SK-N-SH treated with all-trans-retinoic acid at 6 μM for 48 hours (cell line): ENCODE measurements at regions not wholly inside any gene's neighbourhood (a gene's known extent, or its start where the extent isn't known, plus 50 kb on each side); places are given as distances from the start of the nearest gene placed in this dataset.

Experiments
- ATAC-seq: fragments of 200-7000 bp; cut with Tn5 transposase; 3 replicates; pipeline ENCODE4 v1.9.1; 2020; ENCODE audit warnings: mild to moderate bottlenecking, moderate library complexity
- ARNTL ChIP-seq: fragments of 450-650 bp; formaldehyde crosslinking; IDR thresholded peaks from 2 replicates; pipeline ENCODE4 v1.5.0; 2020; ENCODE audit warnings: low read depth, mild to moderate bottlenecking, moderate library complexity, borderline replicate concordance
- BACH2 ChIP-seq: fragments of 250-450 bp; sonication (Bioruptor Pico); IDR thresholded peaks from 2 replicates; pipeline ENCODE4 v1.9.0; 2021; ENCODE audit warnings: mild to moderate bottlenecking, borderline replicate concordance
- CREB5 ChIP-seq: fragments of 250-450 bp; sonication (Bioruptor Pico); IDR thresholded peaks from 2 replicates; pipeline ENCODE4 v1.5.1; 2020; ENCODE audit warnings: low read depth, mild to moderate bottlenecking, moderate library complexity
- CSDC2 ChIP-seq: fragments of 250-450 bp; sonication (Bioruptor Pico); IDR thresholded peaks from 2 replicates; pipeline ENCODE4 v1.5.0; 2020; ENCODE audit warnings: mild to moderate bottlenecking, moderate library complexity
- CSRNP3 ChIP-seq: fragments of 250-450 bp; sonication (Bioruptor Pico); IDR thresholded peaks from 2 replicates; pipeline ENCODE4 v1.5.1; 2021; ENCODE audit warnings: mild to moderate bottlenecking, moderate library complexity
- ESRRG ChIP-seq: fragments of 250-450 bp; sonication (Bioruptor Pico); IDR thresholded peaks from 2 replicates; pipeline ENCODE4 v1.6.1; 2021; ENCODE audit warnings: mild to moderate bottlenecking
- GLIS3 ChIP-seq: fragments of 250-450 bp; sonication (Bioruptor Pico); IDR thresholded peaks from 2 replicates; pipeline ENCODE4 v1.5.0; 2020; ENCODE audit warnings: mild to moderate bottlenecking, moderate library complexity
- ISL1 ChIP-seq: fragments of 250-450 bp; sonication (Bioruptor Pico); IDR thresholded peaks from 2 replicates; pipeline ENCODE4 v2.1.2; 2022; ENCODE audit warnings: mild to moderate bottlenecking, moderate library complexity
- OSR1 ChIP-seq: fragments of 250-450 bp; sonication (Bioruptor Pico); IDR thresholded peaks from 2 replicates; pipeline ENCODE4 v1.8.0; 2022; ENCODE audit warnings: moderate library complexity, mild to moderate bottlenecking, inconsistent platforms
- PATZ1 ChIP-seq: fragments of 250-450 bp; sonication (Bioruptor Pico); IDR thresholded peaks from 2 replicates; pipeline ENCODE4 v1.8.0; 2020; ENCODE audit warnings: mild to moderate bottlenecking, moderate library complexity, borderline replicate concordance
- POU6F1 ChIP-seq: fragments of 250-450 bp; sonication (Bioruptor Pico); IDR thresholded peaks from 2 replicates; pipeline ENCODE4 v1.8.0; 2021; ENCODE audit warnings: low read depth, mild to moderate bottlenecking, moderate library complexity, borderline replicate concordance
- SNAI2 ChIP-seq: fragments of 250-450 bp; sonication (Bioruptor Pico); IDR thresholded peaks from 2 replicates; pipeline ENCODE4 v1.5.0; 2020; ENCODE audit warnings: mild to moderate bottlenecking, moderate library complexity
- TCF4 ChIP-seq: fragments of 250-450 bp; sonication (Bioruptor Pico); IDR thresholded peaks from 2 replicates; pipeline ENCODE4 v1.8.0; 2021; ENCODE audit warnings: mild to moderate bottlenecking, moderate library complexity, borderline replicate concordance
- TSHZ2 ChIP-seq: fragments of 250-450 bp; sonication (Bioruptor Pico); IDR thresholded peaks from 2 replicates; pipeline ENCODE4 v1.5.0; 2020; ENCODE audit warnings: mild to moderate bottlenecking, moderate library complexity
- ZC3H10 ChIP-seq: fragments of 250-450 bp; sonication (Bioruptor Pico); IDR thresholded peaks from 2 replicates; pipeline ENCODE4 v1.5.1; 2021; ENCODE audit warnings: mild to moderate bottlenecking, moderate library complexity
- ZFP3 ChIP-seq: fragments of 250-450 bp; sonication (Bioruptor Pico); IDR thresholded peaks from 2 replicates; pipeline ENCODE4 v1.5.0; 2020; ENCODE audit warnings: mild to moderate bottlenecking, moderate library complexity
- ZFP30 ChIP-seq: fragments of 450-650 bp; formaldehyde crosslinking; IDR thresholded peaks from 2 replicates; pipeline ENCODE4 v1.5.0; 2022; ENCODE audit warnings: mild to moderate bottlenecking, moderate library complexity
- ZNF70 ChIP-seq: fragments of 450-650 bp; formaldehyde crosslinking; IDR thresholded peaks from 2 replicates; pipeline ENCODE4 v1.5.0; 2020; ENCODE audit warnings: mild to moderate bottlenecking, moderate library complexity
- ZNF8 ChIP-seq: fragments of 450-650 bp; formaldehyde crosslinking; IDR thresholded peaks from 2 replicates; pipeline ENCODE4 v1.5.0; 2020; ENCODE audit warnings: mild to moderate bottlenecking, moderate library complexity

GRCh38 chr4:123890889-123891288 lies 494.3 kb downstream of the SPRY1 start:
- TF ChIP-seq TCF4 (CRISPR knock-in tag), result no peak
- TF ChIP-seq ISL1 (CRISPR knock-in tag), result 0 out of 2 replicates have a peak, but pooled peaks have one; percentile 56
- no peak for TF ChIP-seq ARNTL (CRISPR knock-in tag)
- TF ChIP-seq SNAI2 (CRISPR knock-in tag), result peak; percentile 57; the same call in 1 of the 2 replicates
- peak; percentile 99 for TF ChIP-seq CSDC2 (CRISPR knock-in tag)
- TF ChIP-seq ESRRG (CRISPR knock-in tag), result 0 out of 2 replicates have a peak, but pooled peaks have one; percentile 16
- no peak for TF ChIP-seq BACH2 (CRISPR knock-in tag)
- TF ChIP-seq ZFP30 (CRISPR knock-in tag), result no peak
- TF ChIP-seq CSRNP3 (CRISPR knock-in tag), result no peak
- TF ChIP-seq ZNF8, result peak; percentile 31; the same call in 1 of the 2 replicates
- peak; percentile 33; the same call in 1 of the 2 replicates for TF ChIP-seq ZNF70
- TF ChIP-seq GLIS3 (CRISPR knock-in tag), result no peak
- peak; percentile 71; the same call in 1 of the 2 replicates for TF ChIP-seq POU6F1 (CRISPR knock-in tag)
- TF ChIP-seq PATZ1 (CRISPR knock-in tag), result no peak
- no peak for TF ChIP-seq OSR1 (CRISPR knock-in tag)
- TF ChIP-seq TSHZ2, result peak; percentile 42; the same call in 1 of the 2 replicates
- TF ChIP-seq CREB5 (CRISPR knock-in tag), result no peak
- peak; percentile 80; the same call in 1 of the 2 replicates for TF ChIP-seq ZFP3 (CRISPR knock-in tag)
- TF ChIP-seq, all 23 proteins: peak for 9
- ATAC-seq, result no peak

GRCh38 chr4:123891881-123892280 lies 495.3 kb downstream of the SPRY1 start:
- TF ChIP-seq TCF4 (CRISPR knock-in tag) (no peak), SNAI2 (CRISPR knock-in tag) (no peak), ZFP30 (CRISPR knock-in tag) (no peak), CSDC2 (CRISPR knock-in tag) (no peak), ZFP3 (CRISPR knock-in tag) (no peak), PATZ1 (CRISPR knock-in tag) (no peak), ARNTL (CRISPR knock-in tag) (no peak), ZC3H10 (CRISPR knock-in tag) (no peak), ZNF8 (no peak), CSRNP3 (CRISPR knock-in tag) (no peak)
- ATAC-seq, result no peak
